GM06990 (cell line): ENCODE measurements at regions not wholly inside any gene's neighbourhood (a gene's known extent, or its start where the extent isn't known, plus 50 kb on each side); places are given as distances from the start of the nearest gene placed in this dataset.

Experiments
- DNase-seq: peaks from one replicate; pipeline ENCODE4 v3.0.0-alpha.2; 2011; ENCODE audit not compliant: insufficient read length; ENCODE audit errors: extremely low read depth
- H3K27me3 ChIP-seq: replicated peaks from 2 replicates; pipeline ENCODE4 v1.6.0; 2011; ENCODE audit warnings: low read length; ENCODE audit not compliant: control insufficient read depth, insufficient read depth
- H3K36me3 ChIP-seq: 2 replicates; pipeline ENCODE4 v1.5.1; 2011; ENCODE audit warnings: low read length; ENCODE audit not compliant: control insufficient read depth, insufficient read depth
- H3K4me3 ChIP-seq: replicated peaks from 2 replicates; pipeline ENCODE4 v1.5.1; 2011; ENCODE audit warnings: low read depth, mild to moderate bottlenecking, control low read depth, low read length
- CTCF ChIP-seq: IDR thresholded peaks from 2 replicates; pipeline ENCODE4 v1.5.1; 2011; ENCODE audit warnings: low read length, control low read depth, mild to moderate bottlenecking, inconsistent platforms; ENCODE audit not compliant: insufficient read depth, poor library complexity, severe bottlenecking

GRCh38 chr2:120570546-120570945, 165.1 kb upstream of the GLI2 start:
- H3K4me3 ChIP-seq: no peak overlapping the region
- TF ChIP-seq CTCF: no peak
- DNase-seq: no peak
- no peaks in the 10 kb centered on the region; the same call in none of the 2 replicates for H3K27me3 ChIP-seq
- no peaks in the 10 kb centered on the region for H3K36me3 ChIP-seq

- no peak for TF ChIP-seq CTCF
- Histone ChIP-seq H3K36me3 (no peaks in the 10 kb centered on the region), H3K27me3 (no peaks in the 10 kb centered on the region; the same call in none of the 2 replicates), H3K4me3 (no peak overlapping the region)
- no peak for DNase-seq
Measured at GRCh38 chr2:120571015-120571728, 164.5 kb upstream of the GLI2 start.

GRCh38 chr2:120572226-120572625, 163.4 kb upstream of the GLI2 start:
- H3K27me3 ChIP-seq: no peaks in the 10 kb centered on the region; the same call in none of the 2 replicates

GRCh38 chr2:120574620-120575019, 161.0 kb upstream of the GLI2 start:
- H3K36me3 ChIP-seq: no peaks in the 10 kb centered on the region

More at GRCh38 chr2:120572226-120572625, 163.4 kb upstream of the GLI2 start:
- DNase-seq: no peak
- no peak overlapping the region for H3K4me3 ChIP-seq
- no peak for TF ChIP-seq CTCF
- H3K36me3 ChIP-seq: no peaks in the 10 kb centered on the region

GRCh38 chr2:120575966-120576365, 159.7 kb upstream of the GLI2 start:
- DNase-seq: no peak
- H3K36me3 ChIP-seq: no peaks in the 10 kb centered on the region
- TF ChIP-seq CTCF: no peak

More at GRCh38 chr2:120574620-120575019, 161.0 kb upstream of the GLI2 start:
- no peak for TF ChIP-seq CTCF
- no peak overlapping the region for H3K4me3 ChIP-seq
- DNase-seq: no peak
- no peaks in the 10 kb centered on the region; the same call in none of the 2 replicates for H3K27me3 ChIP-seq

More at GRCh38 chr2:120575966-120576365, 159.7 kb upstream of the GLI2 start:
- Histone ChIP-seq H3K4me3 (no peak overlapping the region), H3K27me3 (no peaks in the 10 kb centered on the region; the same call in none of the 2 replicates)
